ENCODE measurements at regions not wholly inside any gene's neighbourhood (a gene's known extent, or its start where the extent isn't known, plus 50 kb on each side); places are given as distances from the start of the nearest gene placed in this dataset.

DNA sequence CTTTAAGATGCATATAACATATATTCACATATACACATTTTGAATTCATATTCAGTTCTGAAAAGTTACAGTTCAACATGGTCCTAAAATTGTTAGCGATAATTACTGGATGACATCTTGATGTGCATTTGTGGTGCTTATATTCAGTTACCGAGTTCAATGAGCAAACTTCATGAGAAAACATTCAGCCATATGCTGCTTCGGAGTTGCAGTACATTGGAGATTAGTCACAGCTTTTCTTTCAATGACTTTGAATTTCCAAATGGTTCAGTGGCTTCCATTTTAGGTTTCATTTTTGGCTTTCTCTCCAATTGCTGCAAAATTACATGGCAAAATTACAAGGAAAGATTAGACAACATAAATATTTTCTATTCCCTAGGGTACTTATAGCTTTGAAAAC is 198.3 kb upstream of the CNTN3 start:
- intact Hi-C loops (cut with micrococcal nuclease) = no loop called here
- H3K27me3 ChIP-seq (ENCODE audit: control insufficient read depth in 2 of 2, insufficient read depth in 2 of 2, low read length in 2 of 2) = no peaks in the 10 kb centered on the region
- no peak overlapping the region for H3K27ac ChIP-seq (ENCODE audit: low read depth, low read length)
- no peaks in the 10 kb centered on the region for H3K4me1 ChIP-seq (ENCODE audit: control insufficient read depth in 2 of 2, insufficient read depth in 2 of 2, low read length in 2 of 2)
- H3K36me3 ChIP-seq (ENCODE audit: control insufficient read depth in 2 of 3, insufficient read depth in 3 of 3, low read length in 3 of 3) = no peaks in the 10 kb centered on the region
- Mint-ChIP-seq H3K36me3 (no peaks in the 10 kb centered on the region), H3K27me3 (no peaks in the 10 kb centered on the region), H3K4me1 (no peaks in the 10 kb centered on the region), H3K27ac (no peak overlapping the region), H3K4me3 (no peak overlapping the region), H3K9me3 (peaks cover 0 to 27% (median 16%) of the 10 kb centered on the region in 11 donors)
- DNase-seq (no peak), ATAC-seq (no peak)
- ChIA-PET CTCF (no interaction called here), POLR2A (no interaction called here)
- peaks cover 0 to 5% (median 0%) of the 10 kb centered on the region in 3 experiments for H3K9me3 ChIP-seq (ENCODE audit: control insufficient read depth in 2 of 3, low read length in 3 of 3)
- H3K4me3 ChIP-seq (ENCODE audit: low read length) = no peak overlapping the region

DNA sequence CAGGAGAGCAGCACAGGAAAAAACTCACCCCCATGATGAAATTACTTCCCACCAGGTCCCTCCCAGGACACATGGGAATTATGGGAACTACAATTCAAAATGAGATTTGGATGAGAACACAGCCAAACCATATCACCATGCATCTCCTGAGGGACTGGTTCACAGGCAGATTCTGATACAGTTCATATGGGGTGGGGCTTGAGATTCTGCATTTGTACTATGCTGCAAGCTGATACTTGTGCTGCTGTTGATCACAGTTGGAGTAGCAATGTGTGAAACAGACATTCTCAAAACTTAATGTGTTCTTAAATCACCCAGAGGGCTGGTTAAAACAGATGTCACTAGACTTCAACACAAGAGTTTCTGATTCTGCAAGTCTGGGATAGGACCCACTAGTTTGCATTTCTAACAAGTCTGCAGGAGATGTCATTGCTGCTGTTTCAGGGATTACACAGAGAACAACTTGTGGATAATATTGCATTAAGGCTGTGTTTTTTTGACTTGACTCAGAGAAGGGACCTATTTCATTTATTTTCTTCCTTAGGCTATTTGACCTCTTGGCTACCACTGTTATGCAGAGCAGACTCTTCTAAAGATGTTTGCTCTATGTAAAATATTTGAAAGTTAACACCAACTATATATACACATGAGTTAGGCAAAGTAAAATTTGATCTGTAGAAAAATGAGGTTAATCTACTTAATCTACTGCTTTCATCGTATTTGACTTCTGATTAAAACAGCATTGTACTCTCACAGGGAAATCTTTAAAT is 194.2 kb upstream of the CNTN3 start:
- ChIA-PET CTCF (no interaction called here), POLR2A (no interaction called here)
- ATAC-seq (no peak), DNase-seq (no peak)
- H3K9me3 ChIP-seq (ENCODE audit: control insufficient read depth in 2 of 3, low read length in 3 of 3) = peaks cover 0 to 5% (median 0%) of the 10 kb centered on the region in 3 experiments
- no peaks in the 10 kb centered on the region for H3K4me1 Mint-ChIP-seq
- H3K36me3 ChIP-seq (ENCODE audit: control insufficient read depth in 2 of 3, insufficient read depth in 3 of 3, low read length in 3 of 3) = no peaks in the 10 kb centered on the region
- peaks cover 0 to 29% (median 10%) of the 10 kb centered on the region in 11 donors for H3K9me3 Mint-ChIP-seq
- H3K36me3 Mint-ChIP-seq = no peaks in the 10 kb centered on the region
- H3K4me3 Mint-ChIP-seq = no peak overlapping the region
- no peak overlapping the region for H3K27ac Mint-ChIP-seq
- no peak overlapping the region for H3K4me3 ChIP-seq (ENCODE audit: low read length)
- H3K27ac ChIP-seq (ENCODE audit: low read depth, low read length) = no peak overlapping the region
- H3K4me1 ChIP-seq (ENCODE audit: control insufficient read depth in 2 of 2, insufficient read depth in 2 of 2, low read length in 2 of 2) = no peaks in the 10 kb centered on the region
- H3K27me3 ChIP-seq (ENCODE audit: control insufficient read depth in 2 of 2, insufficient read depth in 2 of 2, low read length in 2 of 2) = no peaks in the 10 kb centered on the region
- H3K27me3 Mint-ChIP-seq = no peaks in the 10 kb centered on the region
- intact Hi-C loops (cut with micrococcal nuclease) = no loop called here

DNA sequence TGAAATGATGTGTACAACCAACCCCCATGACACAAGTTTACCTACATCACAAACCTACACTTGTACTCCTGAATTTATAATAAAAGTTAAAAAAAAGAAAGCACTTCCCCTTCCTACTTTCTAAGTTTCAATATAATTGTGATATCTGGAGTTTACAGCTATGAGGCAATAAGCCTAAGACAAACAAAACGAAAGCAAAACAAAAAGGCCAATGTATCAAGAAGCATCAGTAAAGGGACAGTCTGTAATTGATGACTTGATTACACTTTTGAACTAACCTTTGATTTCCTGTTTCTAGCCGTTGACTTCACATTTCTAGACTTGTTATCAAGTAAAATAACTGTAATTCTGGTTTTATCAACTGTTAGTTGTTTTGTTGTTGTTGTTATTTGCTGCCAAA is 187.5 kb upstream of the CNTN3 start:
- no peaks in the 10 kb centered on the region for H3K27me3 Mint-ChIP-seq
- H3K27ac Mint-ChIP-seq = no peak overlapping the region
- H3K27me3 ChIP-seq (ENCODE audit: control insufficient read depth in 2 of 2, insufficient read depth in 2 of 2, low read length in 2 of 2) = no peaks in the 10 kb centered on the region
- no peaks in the 10 kb centered on the region for H3K36me3 ChIP-seq (ENCODE audit: control insufficient read depth in 2 of 3, insufficient read depth in 3 of 3, low read length in 3 of 3)
- H3K4me1 ChIP-seq (ENCODE audit: control insufficient read depth in 2 of 2, insufficient read depth in 2 of 2, low read length in 2 of 2) = no peaks in the 10 kb centered on the region
- POLR2A ChIA-PET = no interaction called here
- CTCF ChIA-PET = no interaction called here
- H3K4me3 ChIP-seq (ENCODE audit: low read length) = no peak overlapping the region
- H3K9me3 ChIP-seq (ENCODE audit: control insufficient read depth in 2 of 3, low read length in 3 of 3) = no peaks in the 10 kb centered on the region
- no peak overlapping the region for H3K27ac ChIP-seq (ENCODE audit: low read depth, low read length)
- no peaks in the 10 kb centered on the region for H3K36me3 Mint-ChIP-seq
- H3K9me3 Mint-ChIP-seq = peaks cover 3 to 23% (median 16%) of the 10 kb centered on the region in 11 donors
- intact Hi-C loops (cut with micrococcal nuclease) = no loop called here
- no peak overlapping the region for H3K4me3 Mint-ChIP-seq
- no peak for DNase-seq
- ATAC-seq = no peak
- H3K4me1 Mint-ChIP-seq = no peaks in the 10 kb centered on the region

DNA sequence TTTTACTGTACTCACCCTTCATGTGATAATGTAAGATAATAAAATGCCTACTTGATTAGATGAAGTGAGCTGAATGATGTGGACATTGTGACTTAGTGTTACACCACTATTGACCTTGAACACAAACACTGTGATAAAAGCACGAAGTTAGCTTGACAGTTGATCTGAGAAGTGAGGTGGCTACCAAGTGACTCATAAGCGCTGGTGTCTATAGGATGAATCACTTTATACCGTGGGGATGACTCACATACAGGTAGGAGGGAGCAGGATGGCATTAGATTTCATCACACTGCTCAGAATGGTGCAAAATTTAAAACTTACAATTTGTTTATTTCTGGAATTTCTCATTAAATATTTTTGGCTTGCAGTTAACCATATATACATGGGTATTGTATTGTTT is 174.7 kb upstream of the CNTN3 start:
- Histone ChIP-seq H3K4me3 (ENCODE audit: low read length) (no peak overlapping the region), H3K9me3 (ENCODE audit: control insufficient read depth in 2 of 3, low read length in 3 of 3) (no peaks in the 10 kb centered on the region), H3K27me3 (ENCODE audit: control insufficient read depth in 2 of 2, insufficient read depth in 2 of 2, low read length in 2 of 2) (no peaks in the 10 kb centered on the region), H3K36me3 (ENCODE audit: control insufficient read depth in 2 of 3, insufficient read depth in 3 of 3, low read length in 3 of 3) (no peaks in the 10 kb centered on the region), H3K4me1 (ENCODE audit: control insufficient read depth in 2 of 2, insufficient read depth in 2 of 2, low read length in 2 of 2) (no peaks in the 10 kb centered on the region), H3K27ac (ENCODE audit: low read depth, low read length) (no peak overlapping the region)
- CTCF ChIA-PET = no interaction called here
- Mint-ChIP-seq H3K9me3 (peaks cover 0 to 12% (median 3%) of the 10 kb centered on the region in 11 donors), H3K4me3 (no peak overlapping the region), H3K36me3 (no peaks in the 10 kb centered on the region), H3K4me1 (no peaks in the 10 kb centered on the region), H3K27me3 (no peaks in the 10 kb centered on the region), H3K27ac (no peak overlapping the region)
- intact Hi-C loops (cut with micrococcal nuclease) = no loop called here
- ATAC-seq (no peak), DNase-seq (no peak)
- POLR2A ChIA-PET = no interaction called here

DNA sequence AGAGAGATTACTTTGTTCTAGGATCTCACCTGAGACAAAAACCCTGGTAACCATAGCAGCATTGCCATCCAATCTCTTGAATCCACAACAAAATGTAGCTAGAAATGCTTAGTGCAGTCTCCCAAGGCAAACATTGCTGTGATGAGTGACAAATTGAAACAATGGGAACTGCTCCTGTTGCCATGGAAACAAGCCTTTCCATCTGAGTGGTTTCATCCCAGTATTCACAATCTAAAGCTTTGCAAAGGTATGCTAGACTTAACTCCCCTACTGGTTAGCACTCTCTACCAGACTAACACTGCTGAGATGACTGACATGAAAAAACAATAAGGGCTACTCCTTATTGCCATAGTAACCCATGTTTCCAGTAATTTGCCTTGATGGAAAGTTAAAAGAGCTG is 172.6 kb upstream of the CNTN3 start:
- intact Hi-C loops (cut with micrococcal nuclease) = no loop called here
- Histone ChIP-seq H3K4me3 (ENCODE audit: low read length) (no peak overlapping the region), H3K27ac (ENCODE audit: low read depth, low read length) (no peak overlapping the region), H3K27me3 (ENCODE audit: control insufficient read depth in 2 of 2, insufficient read depth in 2 of 2, low read length in 2 of 2) (no peaks in the 10 kb centered on the region), H3K9me3 (ENCODE audit: control insufficient read depth in 2 of 3, low read length in 3 of 3) (no peaks in the 10 kb centered on the region), H3K36me3 (ENCODE audit: control insufficient read depth in 2 of 3, insufficient read depth in 3 of 3, low read length in 3 of 3) (no peaks in the 10 kb centered on the region), H3K4me1 (ENCODE audit: control insufficient read depth in 2 of 2, insufficient read depth in 2 of 2, low read length in 2 of 2) (no peaks in the 10 kb centered on the region)
- Mint-ChIP-seq H3K4me3 (no peak overlapping the region), H3K27ac (no peak overlapping the region), H3K27me3 (no peaks in the 10 kb centered on the region), H3K36me3 (no peaks in the 10 kb centered on the region), H3K4me1 (no peaks in the 10 kb centered on the region), H3K9me3 (peaks cover 0 to 14% (median 3%) of the 10 kb centered on the region in 11 donors)
- CTCF ChIA-PET = no interaction called here
- POLR2A ChIA-PET = no interaction called here
- DNase-seq (no peak), ATAC-seq (no peak)

DNA sequence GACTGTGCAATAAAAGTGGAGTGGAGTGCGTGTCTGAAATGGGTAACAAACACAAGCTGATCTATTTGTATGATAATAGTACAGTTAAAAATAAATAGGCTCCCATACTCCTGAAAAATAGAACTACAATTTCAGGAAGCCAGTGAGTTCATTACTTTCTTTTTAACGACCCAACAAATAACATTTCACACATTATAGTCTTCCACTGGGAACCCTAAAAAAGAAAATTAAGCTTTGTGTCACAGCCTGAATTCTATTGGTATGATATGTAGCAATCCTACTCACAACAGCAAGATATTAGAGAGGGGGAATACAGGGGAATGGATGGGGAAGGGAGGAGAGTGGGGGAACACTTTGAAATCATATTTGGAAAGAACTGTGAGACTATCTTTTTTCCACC is 156.9 kb upstream of the CNTN3 start:
- no peak for ATAC-seq
- no peak overlapping the region for H3K4me3 ChIP-seq (ENCODE audit: low read length)
- no peak for DNase-seq
- Mint-ChIP-seq H3K4me1 (no peaks in the 10 kb centered on the region), H3K36me3 (no peaks in the 10 kb centered on the region), H3K27me3 (no peaks in the 10 kb centered on the region), H3K9me3 (peaks cover 0 to 15% (median 4%) of the 10 kb centered on the region in 11 donors), H3K4me3 (no peak overlapping the region), H3K27ac (no peak overlapping the region)
- ChIA-PET CTCF (no interaction called here), POLR2A (no interaction called here)
- no peaks in the 10 kb centered on the region for H3K27me3 ChIP-seq (ENCODE audit: control insufficient read depth in 2 of 2, insufficient read depth in 2 of 2, low read length in 2 of 2)
- no peaks in the 10 kb centered on the region for H3K4me1 ChIP-seq (ENCODE audit: control insufficient read depth in 2 of 2, insufficient read depth in 2 of 2, low read length in 2 of 2)
- H3K9me3 ChIP-seq (ENCODE audit: control insufficient read depth in 2 of 3, low read length in 3 of 3) = no peaks in the 10 kb centered on the region
- intact Hi-C loops (cut with micrococcal nuclease) = no loop called here
- no peak overlapping the region for H3K27ac ChIP-seq (ENCODE audit: low read depth, low read length)
- H3K36me3 ChIP-seq (ENCODE audit: control insufficient read depth in 2 of 3, insufficient read depth in 3 of 3, low read length in 3 of 3) = no peaks in the 10 kb centered on the region

DNA sequence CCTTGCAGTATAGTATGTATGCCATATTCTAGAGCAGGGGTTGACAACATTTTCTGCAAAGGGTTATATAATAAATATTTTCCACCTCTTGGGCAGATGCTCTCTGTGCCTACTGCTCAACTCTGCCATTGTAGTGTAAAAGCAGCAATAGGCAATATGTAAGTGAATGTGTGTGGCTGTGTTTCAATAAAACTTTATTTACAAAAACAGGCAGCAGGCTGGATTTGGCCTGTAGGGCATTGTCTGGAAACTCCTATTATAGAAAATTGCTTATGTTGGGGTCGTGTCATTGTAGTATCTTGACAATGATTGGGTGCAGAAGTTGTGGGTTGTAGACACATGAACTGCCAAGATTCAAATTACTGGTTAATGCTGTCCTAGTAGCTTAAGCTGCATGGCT is 153.6 kb upstream of the CNTN3 start:
- peaks cover 0 to 9% (median 3%) of the 10 kb centered on the region in 11 donors for H3K9me3 Mint-ChIP-seq
- ATAC-seq (no peak), DNase-seq (no peak)
- Histone ChIP-seq H3K27ac (ENCODE audit: low read depth, low read length) (no peak overlapping the region), H3K36me3 (ENCODE audit: control insufficient read depth in 2 of 3, insufficient read depth in 3 of 3, low read length in 3 of 3) (no peaks in the 10 kb centered on the region), H3K4me3 (ENCODE audit: low read length) (no peak overlapping the region), H3K9me3 (ENCODE audit: control insufficient read depth in 2 of 3, low read length in 3 of 3) (no peaks in the 10 kb centered on the region), H3K4me1 (ENCODE audit: control insufficient read depth in 2 of 2, insufficient read depth in 2 of 2, low read length in 2 of 2) (no peaks in the 10 kb centered on the region), H3K27me3 (ENCODE audit: control insufficient read depth in 2 of 2, insufficient read depth in 2 of 2, low read length in 2 of 2) (no peaks in the 10 kb centered on the region)
- H3K4me1 Mint-ChIP-seq = no peaks in the 10 kb centered on the region
- H3K27me3 Mint-ChIP-seq = no peaks in the 10 kb centered on the region
- intact Hi-C loops (cut with micrococcal nuclease) = no loop called here
- ChIA-PET POLR2A (no interaction called here), CTCF (no interaction called here)
- no peak overlapping the region for H3K4me3 Mint-ChIP-seq
- H3K36me3 Mint-ChIP-seq = no peaks in the 10 kb centered on the region
- no peak overlapping the region for H3K27ac Mint-ChIP-seq
